ENCODE measurements at regions not wholly inside any gene's neighbourhood (a gene's known extent, or its start where the extent isn't known, plus 50 kb on each side); places are given as distances from the start of the nearest gene placed in this dataset.

DNA sequence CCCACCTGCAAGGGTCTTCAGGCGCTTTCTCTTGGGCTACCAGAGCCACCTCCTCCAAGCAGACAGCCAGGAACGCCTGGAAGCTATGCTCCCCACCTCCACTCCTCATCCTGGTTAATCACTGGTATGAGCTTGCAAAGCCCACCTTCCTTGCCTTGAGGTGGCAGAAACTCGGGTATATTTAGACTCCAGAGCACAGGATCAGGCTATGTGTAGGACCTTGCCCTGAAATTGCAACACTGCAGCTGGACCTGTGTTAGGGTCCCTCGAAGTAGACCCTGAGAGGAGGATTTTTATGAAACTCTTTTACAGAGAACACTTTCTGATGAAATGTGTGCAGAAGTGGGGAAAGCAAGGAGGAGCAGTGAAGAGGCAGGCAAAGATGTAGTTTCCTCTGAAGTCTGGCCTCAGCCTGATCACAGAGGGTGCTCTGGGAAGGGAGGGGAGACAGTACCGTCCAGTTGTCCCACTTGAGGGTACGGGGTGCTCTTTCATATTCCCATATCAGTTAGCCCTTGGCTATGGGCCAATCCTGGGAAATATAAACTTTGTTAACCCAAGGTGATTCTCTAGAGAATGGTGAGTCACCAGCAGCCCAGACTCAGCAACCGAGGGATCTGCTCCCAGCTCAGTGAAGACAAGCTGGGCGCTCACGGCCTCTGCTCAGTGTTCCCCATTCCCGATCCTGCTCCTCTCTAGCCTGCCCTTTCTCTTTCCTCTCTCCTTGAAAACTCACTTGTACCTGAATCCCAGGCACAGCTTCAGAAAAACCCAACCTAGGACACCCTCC lies 157.9 kb downstream of the UQCRFS1 start:
- H3K27ac ChIP-seq (ENCODE audit: poor library complexity, severe bottlenecking), result no peak overlapping the region
- TF ChIP-seq, protein P1, sequence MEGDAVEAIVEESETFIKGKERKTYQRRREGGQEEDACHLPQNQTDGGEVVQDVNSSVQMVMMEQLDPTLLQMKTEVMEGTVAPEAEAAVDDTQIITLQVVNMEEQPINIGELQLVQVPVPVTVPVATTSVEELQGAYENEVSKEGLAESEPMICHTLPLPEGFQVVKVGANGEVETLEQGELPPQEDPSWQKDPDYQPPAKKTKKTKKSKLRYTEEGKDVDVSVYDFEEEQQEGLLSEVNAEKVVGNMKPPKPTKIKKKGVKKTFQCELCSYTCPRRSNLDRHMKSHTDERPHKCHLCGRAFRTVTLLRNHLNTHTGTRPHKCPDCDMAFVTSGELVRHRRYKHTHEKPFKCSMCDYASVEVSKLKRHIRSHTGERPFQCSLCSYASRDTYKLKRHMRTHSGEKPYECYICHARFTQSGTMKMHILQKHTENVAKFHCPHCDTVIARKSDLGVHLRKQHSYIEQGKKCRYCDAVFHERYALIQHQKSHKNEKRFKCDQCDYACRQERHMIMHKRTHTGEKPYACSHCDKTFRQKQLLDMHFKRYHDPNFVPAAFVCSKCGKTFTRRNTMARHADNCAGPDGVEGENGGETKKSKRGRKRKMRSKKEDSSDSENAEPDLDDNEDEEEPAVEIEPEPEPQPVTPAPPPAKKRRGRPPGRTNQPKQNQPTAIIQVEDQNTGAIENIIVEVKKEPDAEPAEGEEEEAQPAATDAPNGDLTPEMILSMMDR (IDR thresholded peaks at IDR 0.05; ENCODE audit: poor library complexity, severe bottlenecking), result no peak
- ATAC-seq (ENCODE audit: low read depth), result peak; percentile 54

DNA sequence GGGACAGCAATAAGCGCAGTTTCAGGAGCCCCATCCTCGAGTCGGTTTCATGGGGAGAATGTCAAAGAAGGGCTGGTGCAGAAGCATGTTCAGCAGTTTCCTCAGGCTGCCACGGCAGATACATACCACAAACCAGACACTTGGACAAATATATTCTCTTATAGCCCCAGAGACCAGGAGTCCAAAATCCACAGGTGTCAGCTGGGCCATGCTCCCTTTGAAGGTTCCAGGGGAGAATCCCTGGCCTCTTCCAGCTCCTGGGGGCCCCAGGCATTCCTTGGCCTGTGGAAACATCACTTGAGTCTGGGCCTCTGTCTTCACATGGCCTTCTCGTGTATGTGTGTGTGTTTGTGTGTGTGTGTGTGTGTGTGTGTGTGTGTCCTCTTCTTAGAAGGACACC lies 164.1 kb downstream of the UQCRFS1 start:
- H3K4me1 ChIP-seq (ENCODE audit: insufficient read depth, poor library complexity, severe bottlenecking), result no peaks in the 10 kb centered on the region
- ATAC-seq (ENCODE audit: low read depth), result no peak
- H3K27me3 ChIP-seq (ENCODE audit: insufficient read depth, poor library complexity, severe bottlenecking), result no peaks in the 10 kb centered on the region
- TF ChIP-seq, protein P1 (IDR thresholded peaks at IDR 0.05; ENCODE audit: poor library complexity, severe bottlenecking), result no peak
- DNase-seq (ENCODE audit: low spot score), result no peak
- H3K27ac ChIP-seq (ENCODE audit: poor library complexity, severe bottlenecking), result no peak overlapping the region
- H3K4me3 ChIP-seq (ENCODE audit: severe bottlenecking), result no peak overlapping the region
- H3K36me3 ChIP-seq (ENCODE audit: low read depth), result no peaks in the 10 kb centered on the region
- H3K9me3 ChIP-seq (ENCODE audit: severe bottlenecking), result no peaks in the 10 kb centered on the region

More for the DNA sequence above, 157.9 kb downstream of the UQCRFS1 start:
- Histone ChIP-seq H3K4me1 (ENCODE audit: insufficient read depth, poor library complexity, severe bottlenecking) (no peaks in the 10 kb centered on the region), H3K27me3 (ENCODE audit: insufficient read depth, poor library complexity, severe bottlenecking) (no peaks in the 10 kb centered on the region), H3K36me3 (ENCODE audit: low read depth) (no peaks in the 10 kb centered on the region), H3K4me3 (ENCODE audit: severe bottlenecking) (no peak overlapping the region), H3K9me3 (ENCODE audit: severe bottlenecking) (no peaks in the 10 kb centered on the region)
- no peak for DNase-seq (ENCODE audit: low spot score)

DNA sequence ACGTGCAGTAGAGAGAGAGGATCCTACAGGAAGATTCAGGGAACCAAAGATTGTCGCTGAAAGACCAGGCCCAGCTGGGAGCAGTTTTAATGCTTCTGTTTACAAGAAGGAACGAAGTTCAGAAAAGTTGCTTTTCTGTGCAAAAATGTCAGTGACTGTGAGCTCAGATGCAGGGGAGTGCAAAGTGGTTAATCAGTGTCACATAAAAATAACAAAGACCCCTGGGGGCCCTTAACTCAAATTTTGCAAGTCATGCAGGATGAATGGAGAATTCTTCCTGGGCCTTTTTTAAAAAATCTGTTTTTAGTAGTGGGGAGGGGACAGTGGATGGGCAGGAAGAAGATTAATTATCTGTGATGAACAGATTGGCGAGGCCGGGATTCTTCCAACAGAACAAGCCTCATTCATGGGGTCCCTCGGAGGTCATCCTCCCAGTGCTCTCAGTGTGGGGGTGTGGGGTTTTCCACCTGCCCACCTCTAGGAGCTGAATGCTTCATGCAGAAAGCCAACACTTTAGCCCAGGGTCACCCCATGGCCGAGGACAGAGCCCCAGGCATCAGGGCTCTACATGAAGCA lies 167.2 kb downstream of the UQCRFS1 start:
- Histone ChIP-seq H3K27me3 (ENCODE audit: insufficient read depth, poor library complexity, severe bottlenecking) (no peaks in the 10 kb centered on the region), H3K4me3 (ENCODE audit: severe bottlenecking) (no peak overlapping the region), H3K27ac (ENCODE audit: poor library complexity, severe bottlenecking) (no peak overlapping the region), H3K36me3 (ENCODE audit: low read depth) (no peaks in the 10 kb centered on the region), H3K9me3 (ENCODE audit: severe bottlenecking) (no peaks in the 10 kb centered on the region), H3K4me1 (ENCODE audit: insufficient read depth, poor library complexity, severe bottlenecking) (no peaks in the 10 kb centered on the region)
- TF ChIP-seq, protein P1 (IDR thresholded peaks at IDR 0.05; ENCODE audit: poor library complexity, severe bottlenecking), result no peak
- no peak for DNase-seq (ENCODE audit: low spot score)
- ATAC-seq (ENCODE audit: low read depth), result no peak

DNA sequence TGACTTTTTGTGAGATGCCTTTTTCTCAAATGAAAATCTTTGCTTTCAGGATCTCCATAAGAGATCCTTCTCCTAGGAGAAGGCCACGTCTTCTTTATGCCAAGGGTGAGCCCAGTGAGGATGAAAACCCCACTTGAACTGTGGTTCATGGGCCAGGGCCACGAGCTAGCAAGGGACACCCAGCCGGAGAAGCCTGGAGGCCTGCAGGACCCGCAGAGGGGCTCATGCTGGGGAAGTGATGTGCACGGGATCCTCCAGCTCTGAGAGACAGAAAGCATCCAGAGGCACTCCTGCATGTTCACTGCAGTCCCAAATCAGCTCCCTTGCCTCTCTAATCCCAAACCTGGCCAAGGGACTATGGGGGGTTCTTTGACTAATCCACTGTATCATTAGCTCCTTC lies 168.9 kb downstream of the UQCRFS1 start:
- TF ChIP-seq, protein P1 (IDR thresholded peaks at IDR 0.05; ENCODE audit: poor library complexity, severe bottlenecking), result no peak
- no peak for DNase-seq (ENCODE audit: low spot score)
- Histone ChIP-seq H3K4me1 (ENCODE audit: insufficient read depth, poor library complexity, severe bottlenecking) (no peaks in the 10 kb centered on the region), H3K36me3 (ENCODE audit: low read depth) (no peaks in the 10 kb centered on the region), H3K27ac (ENCODE audit: poor library complexity, severe bottlenecking) (no peak overlapping the region), H3K4me3 (ENCODE audit: severe bottlenecking) (no peak overlapping the region), H3K9me3 (ENCODE audit: severe bottlenecking) (no peaks in the 10 kb centered on the region), H3K27me3 (ENCODE audit: insufficient read depth, poor library complexity, severe bottlenecking) (no peaks in the 10 kb centered on the region)
- no peak for ATAC-seq (ENCODE audit: low read depth)

DNA sequence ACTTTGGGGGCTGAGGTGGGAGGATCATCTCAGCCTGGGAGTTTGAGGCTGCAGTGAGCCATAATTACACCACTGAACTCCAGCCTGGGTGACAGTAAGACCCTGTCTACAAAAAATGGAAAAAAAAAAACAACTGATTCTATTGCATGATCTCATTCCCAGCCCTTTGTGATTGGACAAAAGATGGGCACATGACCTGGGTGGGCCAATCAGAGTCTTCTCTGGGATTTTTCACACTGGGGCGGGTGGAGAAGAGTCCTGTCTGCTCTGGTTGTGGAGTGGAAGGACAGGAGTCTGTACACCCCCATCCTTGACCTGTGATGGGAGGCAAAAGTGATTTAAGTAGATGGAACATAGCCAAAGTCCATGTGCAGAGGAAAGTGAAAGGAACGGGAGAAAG lies 170.5 kb downstream of the UQCRFS1 start:
- no peak for ATAC-seq (ENCODE audit: low read depth)

More for the DNA sequence above, 170.5 kb downstream of the UQCRFS1 start:
- H3K27ac ChIP-seq (ENCODE audit: poor library complexity, severe bottlenecking), result no peak overlapping the region
- TF ChIP-seq, protein P1 (IDR thresholded peaks at IDR 0.05; ENCODE audit: poor library complexity, severe bottlenecking), result no peak
- H3K36me3 ChIP-seq (ENCODE audit: low read depth), result no peaks in the 10 kb centered on the region
- DNase-seq (ENCODE audit: low spot score), result no peak
- H3K9me3 ChIP-seq (ENCODE audit: severe bottlenecking), result no peaks in the 10 kb centered on the region
- no peaks in the 10 kb centered on the region for H3K4me1 ChIP-seq (ENCODE audit: insufficient read depth, poor library complexity, severe bottlenecking)
- H3K27me3 ChIP-seq (ENCODE audit: insufficient read depth, poor library complexity, severe bottlenecking), result no peaks in the 10 kb centered on the region
- H3K4me3 ChIP-seq (ENCODE audit: severe bottlenecking), result no peak overlapping the region
